Tibial nerve (tissue), 4 donors: ENCODE measurements at regions not wholly inside any gene's neighbourhood (a gene's known extent, or its start where the extent isn't known, plus 50 kb on each side); places are given as distances from the start of the nearest gene placed in this dataset. TPM values are rescaled to one million over a fixed set of nuclear protein-coding genes. Genes with fewer than 3 reads are reported as not detected.

Experiments
- DNase-seq, 2 donors: peaks; one replicate each; pipeline ENCODE4 v3.0.0-alpha.2; 2019; ENCODE audit warnings: low spot score in 2 of 2
- H3K27ac ChIP-seq, 4 donors: fragments of 200-600 bp; sonication (generic) in 3 of 4; one replicate each; pipeline ENCODE4 v1.5.1; 2017 to 2019; ENCODE audit warnings: mild to moderate bottlenecking in 1 of 4
- H3K27me3 ChIP-seq, 2 donors: fragments of 200-600 bp; sonication (generic) in 1 of 2; one replicate each; pipeline versions ENCODE4 v1.5.1 to v1.6.0; 2017 to 2019
- H3K36me3 ChIP-seq, 3 donors: fragments of 200-600 bp; sonication (generic); one replicate each; pipeline ENCODE4 v1.5.1; 2018 to 2019
- H3K4me1 ChIP-seq, 4 donors: fragments of 200-600 bp; sonication (generic) in 3 of 4; one replicate each; pipeline ENCODE4 v1.5.1; 2017 to 2019
- H3K4me3 ChIP-seq, 4 donors: fragments of 200-600 bp; sonication (generic) in 3 of 4; one replicate each; pipeline ENCODE4 v1.5.1; 2017 to 2019; ENCODE audit warnings: mild to moderate bottlenecking in 1 of 4, moderate library complexity in 1 of 4
- H3K9me3 ChIP-seq, 4 donors: fragments of 200-600 bp; sonication (generic) in 3 of 4; one replicate each; pipeline ENCODE4 v1.5.1; 2017 to 2019
- CTCF ChIP-seq, 5 experiments: fragments of 200-600 bp in 3 of 5; fragments of 450-650 bp in 2 of 5; sonication (generic) in 3 of 5; IDR thresholded peaks; one replicate each; pipeline ENCODE4 v1.5.1; 2016 to 2019; ENCODE audit warnings: antibody characterized with exemption in 5 of 5, mild to moderate bottlenecking in 3 of 5, moderate library complexity in 2 of 5
- EP300 ChIP-seq, 2 donors: sonication (generic); formaldehyde crosslinking; IDR thresholded peaks; one replicate each; pipeline ENCODE4 v1.6.1; 2017; ENCODE audit warnings: antibody characterized with exemption in 2 of 2, mild to moderate bottlenecking in 1 of 2
- POLR2A ChIP-seq, 2 donors: fragments of 450-650 bp; IDR thresholded peaks; one replicate each; pipeline ENCODE4 v1.6.1; 2017; ENCODE audit warnings: antibody characterized with exemption in 2 of 2, mild to moderate bottlenecking in 2 of 2, moderate library complexity in 2 of 2
- WGBS, 2 donors: methylation state at CpG; one replicate each; pipeline ENCODE4 v1.1.5; 2018; 5-methylcytosine and 5-hydroxymethylcytosine counted together
- small RNA-seq: library from RNA; depleted of rRNA; stranded (forward); fragments of <200 nt; gene quantifications from one replicate; pipeline ENCODE3, GENCODE V24; 2016

- DNase-seq = no peak
- no peaks in the 10 kb centered on the region for H3K36me3 ChIP-seq
- no peak overlapping the region for H3K27ac ChIP-seq
- H3K27me3 ChIP-seq = no peaks in the 10 kb centered on the region
- no peak overlapping the region for H3K4me3 ChIP-seq
- 36 to 50% methylated on average over 4 of the region's 4 CpGs for WGBS, 2 donors
- no peak for TF ChIP-seq EP300 (IDR thresholded peaks at IDR 0.05)
- TF ChIP-seq CTCF (IDR thresholded peaks at IDR 0.05) = no peak
- TF ChIP-seq POLR2A (IDR thresholded peaks at IDR 0.05) = no peak
- no peaks in the 10 kb centered on the region for H3K4me1 ChIP-seq
- peaks cover 0 to 17% (median 3%) of the 10 kb centered on the region in 4 donors for H3K9me3 ChIP-seq
Measured at GRCh38 chr1:4848431-4848830, 194.0 kb downstream of the AJAP1 start.

DNA sequence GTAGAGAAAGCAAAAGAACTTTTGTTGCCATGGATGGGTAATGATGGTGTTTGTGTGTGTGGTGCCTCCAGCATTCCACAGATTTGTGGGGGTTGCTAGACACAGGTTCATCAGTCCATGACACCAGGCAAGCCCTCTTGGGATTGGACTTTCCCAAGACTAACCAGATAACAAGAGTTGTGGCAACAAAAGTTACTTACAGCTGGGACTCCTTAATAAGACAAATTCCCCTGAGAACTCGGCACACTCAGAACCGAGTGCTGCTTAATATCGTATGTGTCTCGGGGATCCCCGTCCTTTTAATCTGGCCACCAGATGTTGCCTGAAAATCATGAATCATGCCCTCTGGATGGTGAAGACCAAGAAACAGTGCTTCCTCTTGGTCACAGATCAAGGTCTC is 193.3 kb downstream of the AJAP1 start:
- Histone ChIP-seq H3K36me3 (no peaks in the 10 kb centered on the region), H3K27ac (no peak overlapping the region), H3K27me3 (no peaks in the 10 kb centered on the region), H3K4me1 (no peaks in the 10 kb centered on the region), H3K9me3 (peaks cover 0 to 17% (median 3%) of the 10 kb centered on the region in 4 donors), H3K4me3 (no peak overlapping the region)
- TF ChIP-seq CTCF (IDR thresholded peaks at IDR 0.05) = no peak
- TF ChIP-seq EP300 (IDR thresholded peaks at IDR 0.05) = no peak
- TF ChIP-seq POLR2A (IDR thresholded peaks at IDR 0.05) = no peak
- DNase-seq = no peak
- 58 to 73% methylated on average over 5 of the region's 5 CpGs for WGBS, 2 donors

Small RNA genes lying in the stretch of these regions (small RNA-seq; reads per million reads assigned to genes)
- not detected for gene MIR4417
